ENCODE measurements at regions not wholly inside any gene's neighbourhood (a gene's known extent, or its start where the extent isn't known, plus 50 kb on each side); places are given as distances from the start of the nearest gene placed in this dataset.
"Not testable (repeated sequence)": the region's sequence is repeated elsewhere in the genome, so short reads cannot be mapped to it uniquely, and the experiment has no call there.

DNA sequence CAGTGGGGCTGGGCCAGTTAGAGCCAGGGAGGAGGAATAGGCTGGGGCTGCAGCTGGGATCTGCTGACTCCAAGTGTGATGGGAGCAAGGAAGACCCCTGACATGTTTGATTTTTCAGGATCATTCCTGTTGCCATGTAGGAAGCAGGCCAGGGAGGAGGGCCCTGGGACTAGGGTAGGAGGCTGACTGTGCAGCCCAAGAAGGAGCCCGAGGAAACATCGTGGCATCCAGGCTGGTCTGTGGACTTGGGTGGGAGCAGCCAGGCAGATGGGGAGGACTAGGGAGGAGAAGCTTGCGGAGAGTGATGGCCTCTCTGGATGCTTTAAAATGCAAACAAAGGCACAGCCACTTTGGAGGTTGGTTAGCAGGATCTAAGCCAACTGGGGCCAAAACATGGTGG, 311.4 kb upstream of the WSB1 start:
- not testable (repeated sequence) for TF ChIP-seq CTCF (conservative IDR thresholded peaks at IDR 0.05); ZFX (IDR thresholded peaks at IDR 0.05)

All from C4-2B (cell line).